ENCODE measurements at regions not wholly inside any gene's neighbourhood (a gene's known extent, or its start where the extent isn't known, plus 50 kb on each side); places are given as distances from the start of the nearest gene placed in this dataset.

GRCh38 chr14:83128783-83129182 lies 1595.1 kb upstream of the SEL1L start:
- ChIA-PET CTCF (no interaction called here), POLR2A (no interaction called here)
- no peak overlapping the region for H3K4me3 ChIP-seq (ENCODE audit: low read depth, low read length)
- no peaks in the 10 kb centered on the region for H3K9me3 ChIP-seq (ENCODE audit: control insufficient read depth, insufficient read depth, low read depth, low read length)
- no peak overlapping the region for H3K27ac ChIP-seq (ENCODE audit: extremely low read depth, low read depth, low read length)
- TF ChIP-seq TCF7L2 (IDR thresholded peaks at IDR 0.05; ENCODE audit: borderline replicate concordance, low read depth, low read length) (no peak), ZNF18 (tag by site-specific recombination; IDR thresholded peaks at IDR 0.05) (no peak), FEZF1 (tag by site-specific recombination; IDR thresholded peaks at IDR 0.05) (no peak), ZNF341 (tag by site-specific recombination; IDR thresholded peaks at IDR 0.05; ENCODE audit: low read depth) (no peak), AEBP2 (tag by site-specific recombination; IDR thresholded peaks at IDR 0.05; ENCODE audit: borderline replicate concordance) (no peak), ZNF148 (tag by site-specific recombination; IDR thresholded peaks at IDR 0.05; ENCODE audit: borderline replicate concordance) (no peak), ZNF48 (tag by site-specific recombination; IDR thresholded peaks at IDR 0.05) (no peak), ZNF398 (tag by site-specific recombination; IDR thresholded peaks at IDR 0.05) (no peak), ZSCAN5A (tag by site-specific recombination; IDR thresholded peaks at IDR 0.05) (no peak), ZBTB7A (tag by site-specific recombination; IDR thresholded peaks at IDR 0.05; ENCODE audit: low read depth) (no peak), ZNF580 (tag by site-specific recombination; IDR thresholded peaks at IDR 0.05) (no peak), ZBTB17 (tag by site-specific recombination; IDR thresholded peaks at IDR 0.05) (no peak), ZNF121 (tag by site-specific recombination; IDR thresholded peaks at IDR 0.05) (no peak), ZNF544 (tag by site-specific recombination; IDR thresholded peaks at IDR 0.05) (no peak), ZSCAN16 (tag by site-specific recombination; IDR thresholded peaks at IDR 0.05) (no peak), ZNF26 (tag by site-specific recombination; IDR thresholded peaks at IDR 0.05) (no peak), ZNF223 (tag by site-specific recombination; IDR thresholded peaks at IDR 0.05) (no peak), ZNF10 (tag by site-specific recombination; IDR thresholded peaks at IDR 0.05) (no peak), ZNF24 (tag by site-specific recombination; IDR thresholded peaks at IDR 0.05) (no peak)
- H3K4me1 ChIP-seq (ENCODE audit: control insufficient read depth, insufficient read depth, low read length) = no peaks in the 10 kb centered on the region
- no peaks in the 10 kb centered on the region for H3K36me3 ChIP-seq (ENCODE audit: control insufficient read depth in 2 of 2, insufficient read depth in 1 of 2, low read length in 2 of 2)
